H1 (cell line): ENCODE measurements at regions not wholly inside any gene's neighbourhood (a gene's known extent, or its start where the extent isn't known, plus 50 kb on each side); places are given as distances from the start of the nearest gene placed in this dataset.

Experiments used
- BACH1 ChIP-seq: IDR thresholded peaks from 2 replicates; pipeline ENCODE4 v1.6.1; 2012; ENCODE audit warnings: low read length, improper control_type of control experiment
- CBX5 ChIP-seq: fragments of 300-800, 300-1000 bp; sonication (generic); IDR thresholded peaks from 2 replicates; pipeline ENCODE4 v1.7.1; 2016; ENCODE audit warnings: antibody characterized with exemption, low read length, low read depth
- GABPA ChIP-seq: IDR thresholded peaks from 2 replicates; pipeline ENCODE4 v1.6.1; 2011; ENCODE audit warnings: mild to moderate bottlenecking, low read length, moderate library complexity, borderline replicate concordance; ENCODE audit not compliant: insufficient read depth
- PHF8 ChIP-seq: fragments of 200-600 bp; sonication (generic); conservative IDR thresholded peaks from 2 replicates; pipeline ENCODE4 v1.7.1; 2012; ENCODE audit warnings: low read depth, mild to moderate bottlenecking, inconsistent platforms, low read length, moderate library complexity
- POLR2A ChIP-seq, 2 experiments: IDR thresholded peaks; 1 replicate in 1 of 2; 2 replicates in 1 of 2; pipeline ENCODE4 v1.6.1; 2011; ENCODE audit warnings: low read depth in 2 of 2, low read length in 2 of 2, mild to moderate bottlenecking in 2 of 2; ENCODE audit errors: control extremely low read depth in 1 of 2
- SIX5 ChIP-seq: IDR thresholded peaks from 2 replicates; pipeline ENCODE4 v1.6.1; 2011; ENCODE audit warnings: mild to moderate bottlenecking, low read depth, low read length
- TF ChIP-seq, protein P1 (sequence below), 3 experiments: IDR thresholded peaks; 1 replicate in 2 of 3; 2 replicates in 1 of 3; pipeline versions ENCODE4 v1.5.1 to v1.6.1; 2011; ENCODE audit warnings: low read length in 3 of 3, mild to moderate bottlenecking in 3 of 3, inconsistent platforms in 2 of 3, low read depth in 1 of 3, moderate library complexity in 1 of 3; ENCODE audit not compliant: insufficient read depth in 1 of 3; ENCODE audit errors: control extremely low read depth in 1 of 3
- TF ChIP-seq, protein P2 (sequence below): IDR thresholded peaks from 2 replicates; pipeline ENCODE4 v1.6.1; 2012; ENCODE audit warnings: low read length, inconsistent platforms
- TF ChIP-seq, protein P3 (sequence below): fragments of 300-600 bp; sonication (generic); IDR thresholded peaks from 2 replicates; pipeline ENCODE4 v1.7.1; 2012; ENCODE audit warnings: low read length, moderate library complexity, mild to moderate bottlenecking, inconsistent platforms; ENCODE audit not compliant: insufficient replicate concordance

DNA sequence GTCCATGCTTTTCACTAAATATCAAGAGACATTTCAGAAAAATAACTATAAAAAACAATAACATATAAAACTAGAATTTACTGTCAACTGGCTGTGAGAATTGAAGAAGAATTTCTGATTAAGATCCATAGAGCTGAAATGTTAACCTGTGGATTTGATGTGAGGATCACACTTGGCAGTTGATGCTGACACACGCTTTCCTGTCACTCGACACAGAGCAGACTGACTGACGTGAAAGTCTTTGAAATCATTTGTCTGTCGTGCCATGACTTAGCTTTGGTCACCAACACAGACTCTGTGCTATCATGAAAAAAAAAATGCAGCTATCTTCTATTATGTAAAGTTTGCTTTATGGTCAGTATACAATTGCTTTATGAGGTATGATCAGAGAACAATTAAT lies 706.0 kb upstream of the ZP4 start:
- TF ChIP-seq GABPA = no peak
- TF ChIP-seq BACH1 = no peak
- TF ChIP-seq SIX5 = no peak
- TF ChIP-seq, protein P1, sequence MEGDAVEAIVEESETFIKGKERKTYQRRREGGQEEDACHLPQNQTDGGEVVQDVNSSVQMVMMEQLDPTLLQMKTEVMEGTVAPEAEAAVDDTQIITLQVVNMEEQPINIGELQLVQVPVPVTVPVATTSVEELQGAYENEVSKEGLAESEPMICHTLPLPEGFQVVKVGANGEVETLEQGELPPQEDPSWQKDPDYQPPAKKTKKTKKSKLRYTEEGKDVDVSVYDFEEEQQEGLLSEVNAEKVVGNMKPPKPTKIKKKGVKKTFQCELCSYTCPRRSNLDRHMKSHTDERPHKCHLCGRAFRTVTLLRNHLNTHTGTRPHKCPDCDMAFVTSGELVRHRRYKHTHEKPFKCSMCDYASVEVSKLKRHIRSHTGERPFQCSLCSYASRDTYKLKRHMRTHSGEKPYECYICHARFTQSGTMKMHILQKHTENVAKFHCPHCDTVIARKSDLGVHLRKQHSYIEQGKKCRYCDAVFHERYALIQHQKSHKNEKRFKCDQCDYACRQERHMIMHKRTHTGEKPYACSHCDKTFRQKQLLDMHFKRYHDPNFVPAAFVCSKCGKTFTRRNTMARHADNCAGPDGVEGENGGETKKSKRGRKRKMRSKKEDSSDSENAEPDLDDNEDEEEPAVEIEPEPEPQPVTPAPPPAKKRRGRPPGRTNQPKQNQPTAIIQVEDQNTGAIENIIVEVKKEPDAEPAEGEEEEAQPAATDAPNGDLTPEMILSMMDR (IDR thresholded peaks at IDR 0.05; ENCODE audit: control extremely low read depth in 1 of 3, insufficient read depth in 1 of 3, low read depth in 1 of 3, low read length in 3 of 3) = no peak
- TF ChIP-seq, protein P2, sequence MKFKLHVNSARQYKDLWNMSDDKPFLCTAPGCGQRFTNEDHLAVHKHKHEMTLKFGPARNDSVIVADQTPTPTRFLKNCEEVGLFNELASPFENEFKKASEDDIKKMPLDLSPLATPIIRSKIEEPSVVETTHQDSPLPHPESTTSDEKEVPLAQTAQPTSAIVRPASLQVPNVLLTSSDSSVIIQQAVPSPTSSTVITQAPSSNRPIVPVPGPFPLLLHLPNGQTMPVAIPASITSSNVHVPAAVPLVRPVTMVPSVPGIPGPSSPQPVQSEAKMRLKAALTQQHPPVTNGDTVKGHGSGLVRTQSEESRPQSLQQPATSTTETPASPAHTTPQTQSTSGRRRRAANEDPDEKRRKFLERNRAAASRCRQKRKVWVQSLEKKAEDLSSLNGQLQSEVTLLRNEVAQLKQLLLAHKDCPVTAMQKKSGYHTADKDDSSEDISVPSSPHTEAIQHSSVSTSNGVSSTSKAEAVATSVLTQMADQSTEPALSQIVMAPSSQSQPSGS = no peak
- TF ChIP-seq POLR2A (IDR thresholded peaks at IDR 0.05; ENCODE audit: control extremely low read depth in 1 of 2, low read depth in 2 of 2, low read length in 2 of 2) = no peak
- TF ChIP-seq PHF8 = no peak
- TF ChIP-seq, protein P3, sequence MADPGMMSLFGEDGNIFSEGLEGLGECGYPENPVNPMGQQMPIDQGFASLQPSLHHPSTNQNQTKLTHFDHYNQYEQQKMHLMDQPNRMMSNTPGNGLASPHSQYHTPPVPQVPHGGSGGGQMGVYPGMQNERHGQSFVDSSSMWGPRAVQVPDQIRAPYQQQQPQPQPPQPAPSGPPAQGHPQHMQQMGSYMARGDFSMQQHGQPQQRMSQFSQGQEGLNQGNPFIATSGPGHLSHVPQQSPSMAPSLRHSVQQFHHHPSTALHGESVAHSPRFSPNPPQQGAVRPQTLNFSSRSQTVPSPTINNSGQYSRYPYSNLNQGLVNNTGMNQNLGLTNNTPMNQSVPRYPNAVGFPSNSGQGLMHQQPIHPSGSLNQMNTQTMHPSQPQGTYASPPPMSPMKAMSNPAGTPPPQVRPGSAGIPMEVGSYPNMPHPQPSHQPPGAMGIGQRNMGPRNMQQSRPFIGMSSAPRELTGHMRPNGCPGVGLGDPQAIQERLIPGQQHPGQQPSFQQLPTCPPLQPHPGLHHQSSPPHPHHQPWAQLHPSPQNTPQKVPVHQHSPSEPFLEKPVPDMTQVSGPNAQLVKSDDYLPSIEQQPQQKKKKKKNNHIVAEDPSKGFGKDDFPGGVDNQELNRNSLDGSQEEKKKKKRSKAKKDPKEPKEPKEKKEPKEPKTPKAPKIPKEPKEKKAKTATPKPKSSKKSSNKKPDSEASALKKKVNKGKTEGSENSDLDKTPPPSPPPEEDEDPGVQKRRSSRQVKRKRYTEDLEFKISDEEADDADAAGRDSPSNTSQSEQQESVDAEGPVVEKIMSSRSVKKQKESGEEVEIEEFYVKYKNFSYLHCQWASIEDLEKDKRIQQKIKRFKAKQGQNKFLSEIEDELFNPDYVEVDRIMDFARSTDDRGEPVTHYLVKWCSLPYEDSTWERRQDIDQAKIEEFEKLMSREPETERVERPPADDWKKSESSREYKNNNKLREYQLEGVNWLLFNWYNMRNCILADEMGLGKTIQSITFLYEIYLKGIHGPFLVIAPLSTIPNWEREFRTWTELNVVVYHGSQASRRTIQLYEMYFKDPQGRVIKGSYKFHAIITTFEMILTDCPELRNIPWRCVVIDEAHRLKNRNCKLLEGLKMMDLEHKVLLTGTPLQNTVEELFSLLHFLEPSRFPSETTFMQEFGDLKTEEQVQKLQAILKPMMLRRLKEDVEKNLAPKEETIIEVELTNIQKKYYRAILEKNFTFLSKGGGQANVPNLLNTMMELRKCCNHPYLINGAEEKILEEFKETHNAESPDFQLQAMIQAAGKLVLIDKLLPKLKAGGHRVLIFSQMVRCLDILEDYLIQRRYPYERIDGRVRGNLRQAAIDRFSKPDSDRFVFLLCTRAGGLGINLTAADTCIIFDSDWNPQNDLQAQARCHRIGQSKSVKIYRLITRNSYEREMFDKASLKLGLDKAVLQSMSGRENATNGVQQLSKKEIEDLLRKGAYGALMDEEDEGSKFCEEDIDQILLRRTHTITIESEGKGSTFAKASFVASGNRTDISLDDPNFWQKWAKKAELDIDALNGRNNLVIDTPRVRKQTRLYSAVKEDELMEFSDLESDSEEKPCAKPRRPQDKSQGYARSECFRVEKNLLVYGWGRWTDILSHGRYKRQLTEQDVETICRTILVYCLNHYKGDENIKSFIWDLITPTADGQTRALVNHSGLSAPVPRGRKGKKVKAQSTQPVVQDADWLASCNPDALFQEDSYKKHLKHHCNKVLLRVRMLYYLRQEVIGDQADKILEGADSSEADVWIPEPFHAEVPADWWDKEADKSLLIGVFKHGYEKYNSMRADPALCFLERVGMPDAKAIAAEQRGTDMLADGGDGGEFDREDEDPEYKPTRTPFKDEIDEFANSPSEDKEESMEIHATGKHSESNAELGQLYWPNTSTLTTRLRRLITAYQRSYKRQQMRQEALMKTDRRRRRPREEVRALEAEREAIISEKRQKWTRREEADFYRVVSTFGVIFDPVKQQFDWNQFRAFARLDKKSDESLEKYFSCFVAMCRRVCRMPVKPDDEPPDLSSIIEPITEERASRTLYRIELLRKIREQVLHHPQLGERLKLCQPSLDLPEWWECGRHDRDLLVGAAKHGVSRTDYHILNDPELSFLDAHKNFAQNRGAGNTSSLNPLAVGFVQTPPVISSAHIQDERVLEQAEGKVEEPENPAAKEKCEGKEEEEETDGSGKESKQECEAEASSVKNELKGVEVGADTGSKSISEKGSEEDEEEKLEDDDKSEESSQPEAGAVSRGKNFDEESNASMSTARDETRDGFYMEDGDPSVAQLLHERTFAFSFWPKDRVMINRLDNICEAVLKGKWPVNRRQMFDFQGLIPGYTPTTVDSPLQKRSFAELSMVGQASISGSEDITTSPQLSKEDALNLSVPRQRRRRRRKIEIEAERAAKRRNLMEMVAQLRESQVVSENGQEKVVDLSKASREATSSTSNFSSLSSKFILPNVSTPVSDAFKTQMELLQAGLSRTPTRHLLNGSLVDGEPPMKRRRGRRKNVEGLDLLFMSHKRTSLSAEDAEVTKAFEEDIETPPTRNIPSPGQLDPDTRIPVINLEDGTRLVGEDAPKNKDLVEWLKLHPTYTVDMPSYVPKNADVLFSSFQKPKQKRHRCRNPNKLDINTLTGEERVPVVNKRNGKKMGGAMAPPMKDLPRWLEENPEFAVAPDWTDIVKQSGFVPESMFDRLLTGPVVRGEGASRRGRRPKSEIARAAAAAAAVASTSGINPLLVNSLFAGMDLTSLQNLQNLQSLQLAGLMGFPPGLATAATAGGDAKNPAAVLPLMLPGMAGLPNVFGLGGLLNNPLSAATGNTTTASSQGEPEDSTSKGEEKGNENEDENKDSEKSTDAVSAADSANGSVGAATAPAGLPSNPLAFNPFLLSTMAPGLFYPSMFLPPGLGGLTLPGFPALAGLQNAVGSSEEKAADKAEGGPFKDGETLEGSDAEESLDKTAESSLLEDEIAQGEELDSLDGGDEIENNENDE = no peak
- TF ChIP-seq CBX5 = no peak
